GM23338 (cell line): ENCODE measurements at regions not wholly inside any gene's neighbourhood (a gene's known extent, or its start where the extent isn't known, plus 50 kb on each side); places are given as distances from the start of the nearest gene placed in this dataset.

Source experiments
- ATAC-seq: fragments of 200-7000 bp; cut with Tn5 transposase; 3 replicates; pipeline ENCODE4 v1.9.1; 2020
- DNase-seq: peaks from one replicate; pipeline ENCODE4 v3.0.0-alpha.2; 2015; ENCODE audit warnings: low spot score
- H2AFZ ChIP-seq: fragments of 200-600 bp; sonication (generic); 2 replicates; pipeline ENCODE4 v1.8.0; 2016; ENCODE audit warnings: antibody characterized with exemption, mild to moderate bottlenecking, moderate library complexity
- H3F3A ChIP-seq: fragments of 200-600 bp; sonication (generic); replicated peaks from 2 replicates; pipeline ENCODE4 v1.8.0; 2017; ENCODE audit warnings: antibody characterized with exemption, mixed run types, low read depth
- H3K27ac ChIP-seq: fragments of 200-600 bp; sonication (generic); 2 replicates; pipeline ENCODE4 v1.6.1; 2016; ENCODE audit warnings: low read depth
- H3K27me3 ChIP-seq: fragments of 200-600 bp; sonication (generic); 2 replicates; pipeline ENCODE4 v1.8.0; 2016; ENCODE audit warnings: mild to moderate bottlenecking, mixed run types, moderate library complexity; ENCODE audit not compliant: insufficient read depth
- H3K36me3 ChIP-seq: fragments of 200-600 bp; sonication (generic); 2 replicates; pipeline ENCODE4 v1.8.0; 2016; ENCODE audit warnings: mild to moderate bottlenecking; ENCODE audit not compliant: insufficient read depth
- H3K4me1 ChIP-seq: fragments of 200-600 bp; sonication (generic); 2 replicates; pipeline ENCODE4 v1.8.0; 2016; ENCODE audit warnings: mild to moderate bottlenecking, moderate library complexity; ENCODE audit not compliant: insufficient read depth
- H3K4me2 ChIP-seq: fragments of 200-600 bp; sonication (generic); 2 replicates; pipeline ENCODE4 v1.7.1; 2017; ENCODE audit warnings: mixed run types
- H3K4me3 ChIP-seq: fragments of 200-600 bp; sonication (generic); 2 replicates; pipeline ENCODE4 v1.6.1; 2016; ENCODE audit warnings: mixed run types
- H3K79me2 ChIP-seq: fragments of 200-600 bp; sonication (generic); replicated peaks from 2 replicates; pipeline ENCODE4 v1.8.0; 2017; ENCODE audit warnings: mild to moderate bottlenecking; ENCODE audit not compliant: insufficient read depth
- H3K9me2 ChIP-seq: fragments of 200-600 bp; sonication (generic); 2 replicates; pipeline ENCODE4 v1.8.0; 2017; ENCODE audit not compliant: insufficient read depth
- H4K20me1 ChIP-seq: fragments of 200-600 bp; sonication (generic); replicated peaks from 2 replicates; pipeline ENCODE4 v1.8.0; 2017; ENCODE audit warnings: mild to moderate bottlenecking; ENCODE audit not compliant: insufficient read depth
- H3K27ac Mint-ChIP-seq: 2 replicates; pipeline ENCODE4 v1.8.0; 2020; ENCODE audit warnings: inconsistent platforms, mild to moderate bottlenecking, moderate library complexity, mixed read lengths
- H3K27me3 Mint-ChIP-seq: 3 replicates; pipeline ENCODE4 v1.8.0; 2022; ENCODE audit warnings: low read depth, mild to moderate bottlenecking, moderate library complexity, mixed read lengths, inconsistent platforms; ENCODE audit not compliant: insufficient read depth, poor library complexity
- H3K36me3 Mint-ChIP-seq: 3 replicates; pipeline ENCODE4 v1.8.0; 2021; ENCODE audit warnings: low read depth, mild to moderate bottlenecking, inconsistent platforms, moderate library complexity, mixed read lengths
- H3K4me1 Mint-ChIP-seq: 3 replicates; pipeline ENCODE4 v1.8.0; 2020; ENCODE audit warnings: mild to moderate bottlenecking, inconsistent platforms, mixed read lengths
- H3K4me3 Mint-ChIP-seq: 3 replicates; pipeline ENCODE4 v1.8.0; 2021; ENCODE audit warnings: moderate library complexity, mild to moderate bottlenecking, inconsistent platforms, mixed read lengths
- H3K9me3 Mint-ChIP-seq: 3 replicates; pipeline ENCODE4 v1.8.0; 2020; ENCODE audit warnings: moderate library complexity, mild to moderate bottlenecking, inconsistent platforms, mixed read lengths
- CREB1 ChIP-seq: fragments of 250-450 bp; sonication (Bioruptor Pico); IDR thresholded peaks from 2 replicates; pipeline ENCODE4 v1.5.0; 2020; ENCODE audit warnings: low read depth, mild to moderate bottlenecking, moderate library complexity
- EZH2 ChIP-seq: fragments of 200-600 bp; sonication (generic); IDR thresholded peaks from one replicate; pipeline ENCODE4 v1.8.0; 2017; ENCODE audit warnings: antibody characterized with exemption, mild to moderate bottlenecking, low read depth; ENCODE audit not compliant: unreplicated experiment
- EZH2phosphoT487 ChIP-seq: fragments of 200-600 bp; sonication (generic); IDR thresholded peaks from one replicate; pipeline ENCODE4 v1.8.1; 2018; ENCODE audit warnings: antibody characterized with exemption; ENCODE audit not compliant: unreplicated experiment
- JUNB ChIP-seq: IDR thresholded peaks from one replicate; pipeline ENCODE4 v1.6.1; 2016; ENCODE audit warnings: antibody characterized with exemption; ENCODE audit not compliant: unreplicated experiment
- NANOG ChIP-seq: IDR thresholded peaks from 2 replicates; pipeline ENCODE4 v1.6.1; 2016; ENCODE audit warnings: antibody characterized with exemption, borderline replicate concordance
- POLR2AphosphoS5 ChIP-seq: IDR thresholded peaks from 2 replicates; pipeline ENCODE4 v1.6.1; 2016; ENCODE audit warnings: antibody characterized with exemption, low read depth
- STAT1 ChIP-seq: IDR thresholded peaks from one replicate; pipeline ENCODE4 v1.6.1; 2016; ENCODE audit warnings: antibody characterized with exemption; ENCODE audit not compliant: unreplicated experiment
- ZNF114 ChIP-seq: fragments of 250-450 bp; sonication (Bioruptor Pico); IDR thresholded peaks from 2 replicates; pipeline ENCODE4 v1.5.0; 2020; ENCODE audit warnings: mild to moderate bottlenecking, moderate library complexity
- ZNF331 ChIP-seq: fragments of 250-450 bp; sonication (Bioruptor Pico); IDR thresholded peaks from 2 replicates; pipeline ENCODE4 v1.5.0; 2020; ENCODE audit warnings: low read depth, mild to moderate bottlenecking, moderate library complexity
- TF ChIP-seq, protein P1 (sequence below): IDR thresholded peaks from one replicate; pipeline ENCODE4 v1.6.1; 2018; ENCODE audit warnings: antibody characterized with exemption; ENCODE audit not compliant: unreplicated experiment
- TF ChIP-seq, protein P2 (sequence below): IDR thresholded peaks from 2 replicates; pipeline ENCODE4 v1.6.1; 2016; ENCODE audit warnings: antibody characterized with exemption
- TF ChIP-seq, protein P3 (sequence below), 2 experiments: fragments of 200-600 bp in 1 of 2; sonication (generic) in 1 of 2; conservative IDR thresholded peaks; 2 replicates each; pipeline versions ENCODE4 v1.5.1 to v1.6.1; 2016 to 2017; ENCODE audit warnings: antibody characterized with exemption in 2 of 2, low read depth in 2 of 2, mild to moderate bottlenecking in 2 of 2, moderate library complexity in 1 of 2

DNA sequence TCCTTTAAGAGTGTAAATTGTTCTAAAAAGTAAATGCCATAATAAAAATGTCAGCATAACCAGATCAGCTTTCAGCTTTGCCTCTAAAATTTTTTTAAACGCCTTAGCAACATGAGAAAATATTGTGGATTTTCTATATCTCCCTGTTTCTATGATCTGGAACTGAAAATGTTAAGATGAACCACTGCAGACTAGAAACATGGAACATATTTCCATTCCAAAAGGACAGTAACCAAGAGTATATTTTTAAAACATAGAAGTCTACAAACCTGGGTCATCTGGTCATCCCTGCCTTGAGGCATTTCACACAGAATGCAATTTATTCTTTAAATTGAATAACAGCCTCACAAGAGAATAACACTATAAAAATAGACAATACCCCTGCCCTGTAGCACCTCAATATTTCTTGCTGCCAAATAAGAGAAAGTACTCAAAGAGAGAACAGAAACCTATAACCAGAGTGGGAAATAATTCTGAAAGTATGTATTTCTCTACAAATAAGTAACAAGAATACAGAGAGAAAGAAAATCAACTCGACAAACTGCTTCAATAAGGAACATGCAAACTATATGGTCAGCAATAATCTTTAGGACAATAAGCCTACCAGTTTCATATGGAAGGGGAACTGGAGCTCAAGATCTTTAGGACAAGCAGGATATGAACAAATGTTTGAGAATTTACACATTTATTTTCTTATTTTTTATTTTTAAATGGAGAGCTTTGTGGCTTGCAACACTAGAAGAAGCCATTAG, 949.0 kb downstream of the EPHA3 start (continued):
- TF ChIP-seq, protein P1, sequence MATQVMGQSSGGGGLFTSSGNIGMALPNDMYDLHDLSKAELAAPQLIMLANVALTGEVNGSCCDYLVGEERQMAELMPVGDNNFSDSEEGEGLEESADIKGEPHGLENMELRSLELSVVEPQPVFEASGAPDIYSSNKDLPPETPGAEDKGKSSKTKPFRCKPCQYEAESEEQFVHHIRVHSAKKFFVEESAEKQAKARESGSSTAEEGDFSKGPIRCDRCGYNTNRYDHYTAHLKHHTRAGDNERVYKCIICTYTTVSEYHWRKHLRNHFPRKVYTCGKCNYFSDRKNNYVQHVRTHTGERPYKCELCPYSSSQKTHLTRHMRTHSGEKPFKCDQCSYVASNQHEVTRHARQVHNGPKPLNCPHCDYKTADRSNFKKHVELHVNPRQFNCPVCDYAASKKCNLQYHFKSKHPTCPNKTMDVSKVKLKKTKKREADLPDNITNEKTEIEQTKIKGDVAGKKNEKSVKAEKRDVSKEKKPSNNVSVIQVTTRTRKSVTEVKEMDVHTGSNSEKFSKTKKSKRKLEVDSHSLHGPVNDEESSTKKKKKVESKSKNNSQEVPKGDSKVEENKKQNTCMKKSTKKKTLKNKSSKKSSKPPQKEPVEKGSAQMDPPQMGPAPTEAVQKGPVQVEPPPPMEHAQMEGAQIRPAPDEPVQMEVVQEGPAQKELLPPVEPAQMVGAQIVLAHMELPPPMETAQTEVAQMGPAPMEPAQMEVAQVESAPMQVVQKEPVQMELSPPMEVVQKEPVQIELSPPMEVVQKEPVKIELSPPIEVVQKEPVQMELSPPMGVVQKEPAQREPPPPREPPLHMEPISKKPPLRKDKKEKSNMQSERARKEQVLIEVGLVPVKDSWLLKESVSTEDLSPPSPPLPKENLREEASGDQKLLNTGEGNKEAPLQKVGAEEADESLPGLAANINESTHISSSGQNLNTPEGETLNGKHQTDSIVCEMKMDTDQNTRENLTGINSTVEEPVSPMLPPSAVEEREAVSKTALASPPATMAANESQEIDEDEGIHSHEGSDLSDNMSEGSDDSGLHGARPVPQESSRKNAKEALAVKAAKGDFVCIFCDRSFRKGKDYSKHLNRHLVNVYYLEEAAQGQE, result no peak
- no peak for TF ChIP-seq EZH2
- no peak for TF ChIP-seq POLR2AphosphoS5
- no peak for TF ChIP-seq ZNF114
- no peak for TF ChIP-seq NANOG
- no peak for TF ChIP-seq JUNB
- no peak for TF ChIP-seq STAT1
- TF ChIP-seq ZNF331 (CRISPR knock-in tag), result no peak
- no peak for TF ChIP-seq CREB1
- TF ChIP-seq, protein P2, sequence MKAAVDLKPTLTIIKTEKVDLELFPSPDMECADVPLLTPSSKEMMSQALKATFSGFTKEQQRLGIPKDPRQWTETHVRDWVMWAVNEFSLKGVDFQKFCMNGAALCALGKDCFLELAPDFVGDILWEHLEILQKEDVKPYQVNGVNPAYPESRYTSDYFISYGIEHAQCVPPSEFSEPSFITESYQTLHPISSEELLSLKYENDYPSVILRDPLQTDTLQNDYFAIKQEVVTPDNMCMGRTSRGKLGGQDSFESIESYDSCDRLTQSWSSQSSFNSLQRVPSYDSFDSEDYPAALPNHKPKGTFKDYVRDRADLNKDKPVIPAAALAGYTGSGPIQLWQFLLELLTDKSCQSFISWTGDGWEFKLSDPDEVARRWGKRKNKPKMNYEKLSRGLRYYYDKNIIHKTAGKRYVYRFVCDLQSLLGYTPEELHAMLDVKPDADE, result no peak

DNA sequence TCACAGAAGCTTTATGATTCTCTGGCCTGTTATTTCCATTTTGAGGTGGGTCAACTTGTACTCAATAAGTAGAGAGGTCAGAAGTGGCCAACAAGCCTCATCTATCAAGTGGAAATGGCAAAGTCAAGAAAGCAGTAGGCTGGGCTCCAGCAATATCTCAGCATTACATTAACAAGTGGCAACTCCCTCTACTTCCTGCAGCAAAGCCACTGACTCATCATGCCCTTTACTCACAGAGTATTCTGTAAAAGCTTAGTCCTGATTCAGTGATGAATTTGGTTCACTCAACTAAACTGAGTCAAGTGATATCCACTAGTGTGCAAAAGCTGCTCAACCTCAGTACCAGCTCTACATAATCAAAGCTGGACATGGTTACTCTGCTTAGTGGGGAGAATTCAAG, 954.6 kb downstream of the EPHA3 start:
- H4K20me1 ChIP-seq, result no peaks in the 10 kb centered on the region
- H3K4me1 ChIP-seq, result no peaks in the 10 kb centered on the region
- H2AFZ ChIP-seq, result no peak overlapping the region
- no peaks in the 10 kb centered on the region for H3K4me1 Mint-ChIP-seq
- H3K27ac ChIP-seq, result no peak overlapping the region
- DNase-seq, result no peak
- no peak overlapping the region for H3K4me3 Mint-ChIP-seq
- H3K4me2 ChIP-seq, result no peak overlapping the region
- no peaks in the 10 kb centered on the region for H3K27me3 Mint-ChIP-seq
- no peaks in the 10 kb centered on the region for H3K79me2 ChIP-seq
- H3K27me3 ChIP-seq, result no peaks in the 10 kb centered on the region
- no peaks in the 10 kb centered on the region for H3K36me3 Mint-ChIP-seq
- H3K4me3 ChIP-seq, result no peak overlapping the region
- no peaks in the 10 kb centered on the region for H3K36me3 ChIP-seq
- no peaks in the 10 kb centered on the region for H3F3A ChIP-seq
- H3K9me3 Mint-ChIP-seq, result peaks cover 3% of the 10 kb centered on the region; the same call in 1 of the 3 replicates
- no peak for ATAC-seq
- H3K9me2 ChIP-seq, result peaks cover 16% of the 10 kb centered on the region
- no peak overlapping the region for H3K27ac Mint-ChIP-seq
- TF ChIP-seq JUNB, result no peak
- no peak for TF ChIP-seq NANOG
- no peak for TF ChIP-seq ZNF114
- no peak for TF ChIP-seq EZH2phosphoT487
- no peak for TF ChIP-seq POLR2AphosphoS5
- TF ChIP-seq EZH2, result no peak
- TF ChIP-seq CREB1, result no peak
- TF ChIP-seq, protein P3, sequence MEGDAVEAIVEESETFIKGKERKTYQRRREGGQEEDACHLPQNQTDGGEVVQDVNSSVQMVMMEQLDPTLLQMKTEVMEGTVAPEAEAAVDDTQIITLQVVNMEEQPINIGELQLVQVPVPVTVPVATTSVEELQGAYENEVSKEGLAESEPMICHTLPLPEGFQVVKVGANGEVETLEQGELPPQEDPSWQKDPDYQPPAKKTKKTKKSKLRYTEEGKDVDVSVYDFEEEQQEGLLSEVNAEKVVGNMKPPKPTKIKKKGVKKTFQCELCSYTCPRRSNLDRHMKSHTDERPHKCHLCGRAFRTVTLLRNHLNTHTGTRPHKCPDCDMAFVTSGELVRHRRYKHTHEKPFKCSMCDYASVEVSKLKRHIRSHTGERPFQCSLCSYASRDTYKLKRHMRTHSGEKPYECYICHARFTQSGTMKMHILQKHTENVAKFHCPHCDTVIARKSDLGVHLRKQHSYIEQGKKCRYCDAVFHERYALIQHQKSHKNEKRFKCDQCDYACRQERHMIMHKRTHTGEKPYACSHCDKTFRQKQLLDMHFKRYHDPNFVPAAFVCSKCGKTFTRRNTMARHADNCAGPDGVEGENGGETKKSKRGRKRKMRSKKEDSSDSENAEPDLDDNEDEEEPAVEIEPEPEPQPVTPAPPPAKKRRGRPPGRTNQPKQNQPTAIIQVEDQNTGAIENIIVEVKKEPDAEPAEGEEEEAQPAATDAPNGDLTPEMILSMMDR (conservative IDR thresholded peaks at IDR 0.05; ENCODE audit: low read depth in 2 of 2), result no peak
- no peak for TF ChIP-seq STAT1
- TF ChIP-seq, protein P2, result no peak
